Nephron progenitor cell (in vitro differentiated cells): ENCODE measurements at regions not wholly inside any gene's neighbourhood (a gene's known extent, or its start where the extent isn't known, plus 50 kb on each side); places are given as distances from the start of the nearest gene placed in this dataset.

Source experiments
- DNase-seq: peaks from one replicate; pipeline ENCODE4 v3.0.0; 2021
- H3K27ac Mint-ChIP-seq: 2 replicates; pipeline ENCODE4 v1.8.0; 2021; ENCODE audit warnings: mild to moderate bottlenecking, moderate library complexity, mixed read lengths
- H3K27me3 Mint-ChIP-seq: 2 replicates; pipeline ENCODE4 v1.8.0; 2021; ENCODE audit warnings: mild to moderate bottlenecking, low read depth, mixed read lengths; ENCODE audit not compliant: poor library complexity
- H3K36me3 Mint-ChIP-seq: 2 replicates; pipeline ENCODE4 v1.8.0; 2021; ENCODE audit warnings: low read depth, mixed read lengths
- H3K4me1 Mint-ChIP-seq: 2 replicates; pipeline ENCODE4 v1.8.0; 2021; ENCODE audit warnings: mixed read lengths
- H3K4me3 Mint-ChIP-seq: 2 replicates; pipeline ENCODE4 v1.8.0; 2021; ENCODE audit warnings: mild to moderate bottlenecking, moderate library complexity, mixed read lengths
- H3K9me3 Mint-ChIP-seq: 2 replicates; pipeline ENCODE4 v1.8.0; 2021; ENCODE audit warnings: mild to moderate bottlenecking, moderate library complexity, mixed read lengths
- TF ChIP-seq, protein P1 (sequence below): fragments of 200-600 bp; sonication (generic); IDR thresholded peaks from 2 replicates; pipeline ENCODE4 v1.5.0; 2021; ENCODE audit warnings: antibody characterized with exemption

DNA sequence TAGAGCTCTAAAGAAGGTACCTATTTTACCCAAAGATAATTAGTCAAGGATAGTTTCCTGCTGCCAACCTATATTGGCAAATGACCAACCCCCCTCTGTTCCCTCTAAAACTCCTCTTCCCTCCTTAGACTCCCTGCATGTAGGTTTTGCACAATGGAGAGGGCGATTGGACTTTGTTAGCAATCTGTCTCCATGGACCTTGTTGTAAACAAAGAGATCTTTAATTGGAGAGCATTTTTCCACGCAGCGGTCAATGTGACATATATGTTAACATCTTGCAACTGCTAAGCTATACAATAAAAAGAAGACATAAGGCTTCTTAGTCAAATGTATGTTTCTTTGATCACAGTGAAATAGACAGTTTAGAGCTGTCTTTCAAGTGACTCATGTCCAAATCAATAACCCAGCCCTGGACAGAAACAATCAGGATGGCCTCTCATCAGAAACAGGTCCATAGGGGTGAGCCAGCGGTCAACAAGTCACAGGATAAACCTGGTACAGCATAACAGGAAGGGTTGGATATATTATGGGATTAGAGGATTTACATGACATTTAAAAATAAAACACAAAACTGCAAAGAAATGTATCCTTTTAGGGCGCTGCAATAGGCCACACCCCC lies 69.7 kb upstream of the UBL3 start:
- TF ChIP-seq, protein P1, sequence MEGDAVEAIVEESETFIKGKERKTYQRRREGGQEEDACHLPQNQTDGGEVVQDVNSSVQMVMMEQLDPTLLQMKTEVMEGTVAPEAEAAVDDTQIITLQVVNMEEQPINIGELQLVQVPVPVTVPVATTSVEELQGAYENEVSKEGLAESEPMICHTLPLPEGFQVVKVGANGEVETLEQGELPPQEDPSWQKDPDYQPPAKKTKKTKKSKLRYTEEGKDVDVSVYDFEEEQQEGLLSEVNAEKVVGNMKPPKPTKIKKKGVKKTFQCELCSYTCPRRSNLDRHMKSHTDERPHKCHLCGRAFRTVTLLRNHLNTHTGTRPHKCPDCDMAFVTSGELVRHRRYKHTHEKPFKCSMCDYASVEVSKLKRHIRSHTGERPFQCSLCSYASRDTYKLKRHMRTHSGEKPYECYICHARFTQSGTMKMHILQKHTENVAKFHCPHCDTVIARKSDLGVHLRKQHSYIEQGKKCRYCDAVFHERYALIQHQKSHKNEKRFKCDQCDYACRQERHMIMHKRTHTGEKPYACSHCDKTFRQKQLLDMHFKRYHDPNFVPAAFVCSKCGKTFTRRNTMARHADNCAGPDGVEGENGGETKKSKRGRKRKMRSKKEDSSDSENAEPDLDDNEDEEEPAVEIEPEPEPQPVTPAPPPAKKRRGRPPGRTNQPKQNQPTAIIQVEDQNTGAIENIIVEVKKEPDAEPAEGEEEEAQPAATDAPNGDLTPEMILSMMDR: no peak
- no peak for DNase-seq
- H3K4me1 Mint-ChIP-seq: peaks cover 26% of the 10 kb centered on the region
- no peaks in the 10 kb centered on the region for H3K9me3 Mint-ChIP-seq
- H3K4me3 Mint-ChIP-seq: no peak overlapping the region
- H3K27me3 Mint-ChIP-seq: peaks cover 2% of the 10 kb centered on the region
- no peaks in the 10 kb centered on the region for H3K36me3 Mint-ChIP-seq
- H3K27ac Mint-ChIP-seq: no peak overlapping the region

DNA sequence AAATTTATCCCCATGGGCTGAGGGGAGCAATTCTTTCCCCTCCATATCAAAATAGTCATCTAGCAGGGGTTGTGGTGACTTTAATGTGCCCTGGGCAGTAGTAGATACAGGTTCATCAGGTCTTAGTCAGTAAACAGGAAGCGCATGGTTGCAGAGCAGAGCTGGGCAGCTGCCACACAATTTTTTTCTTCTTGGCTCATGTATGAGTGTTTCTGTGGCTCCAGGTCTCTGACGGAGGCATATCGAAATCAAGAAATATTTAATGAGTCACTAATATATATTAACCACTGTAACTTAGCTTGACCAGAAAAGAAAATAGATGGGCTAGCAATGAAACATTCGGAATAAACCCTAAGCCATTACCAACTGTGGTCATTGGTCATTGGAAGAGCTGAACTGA lies 68.4 kb upstream of the UBL3 start:
- TF ChIP-seq, protein P1: no peak
- peaks cover 2% of the 10 kb centered on the region for H3K27me3 Mint-ChIP-seq
- H3K9me3 Mint-ChIP-seq: no peaks in the 10 kb centered on the region
- H3K27ac Mint-ChIP-seq: no peak overlapping the region
- no peaks in the 10 kb centered on the region for H3K36me3 Mint-ChIP-seq
- DNase-seq: no peak
- H3K4me1 Mint-ChIP-seq: peaks cover 13% of the 10 kb centered on the region
- no peak overlapping the region for H3K4me3 Mint-ChIP-seq

DNA sequence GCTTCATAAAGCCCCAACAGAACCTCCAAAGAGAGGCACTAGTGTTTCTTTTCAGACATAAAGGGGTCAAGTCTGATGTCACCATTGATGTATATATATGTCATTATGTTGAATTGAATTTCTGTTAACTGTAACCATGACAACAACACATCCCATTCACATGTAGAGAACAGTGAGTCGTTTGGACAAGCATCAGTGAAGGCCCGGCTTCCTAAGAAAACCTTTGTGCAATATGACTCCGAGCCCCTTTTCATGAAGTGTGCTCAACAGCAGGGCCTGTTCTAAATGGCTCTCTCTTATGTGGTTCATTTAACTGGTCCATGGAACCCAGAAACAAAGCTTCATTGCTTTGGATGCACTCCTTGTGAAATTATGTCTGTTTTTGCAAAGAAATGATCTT lies 67.2 kb upstream of the UBL3 start:
- DNase-seq: no peak
- TF ChIP-seq, protein P1: no peak
- H3K4me1 Mint-ChIP-seq: peaks cover 9% of the 10 kb centered on the region
- no peaks in the 10 kb centered on the region for H3K36me3 Mint-ChIP-seq
- H3K27me3 Mint-ChIP-seq: peaks cover 2% of the 10 kb centered on the region
- no peak overlapping the region for H3K27ac Mint-ChIP-seq
- H3K4me3 Mint-ChIP-seq: no peak overlapping the region
- no peaks in the 10 kb centered on the region for H3K9me3 Mint-ChIP-seq

DNA sequence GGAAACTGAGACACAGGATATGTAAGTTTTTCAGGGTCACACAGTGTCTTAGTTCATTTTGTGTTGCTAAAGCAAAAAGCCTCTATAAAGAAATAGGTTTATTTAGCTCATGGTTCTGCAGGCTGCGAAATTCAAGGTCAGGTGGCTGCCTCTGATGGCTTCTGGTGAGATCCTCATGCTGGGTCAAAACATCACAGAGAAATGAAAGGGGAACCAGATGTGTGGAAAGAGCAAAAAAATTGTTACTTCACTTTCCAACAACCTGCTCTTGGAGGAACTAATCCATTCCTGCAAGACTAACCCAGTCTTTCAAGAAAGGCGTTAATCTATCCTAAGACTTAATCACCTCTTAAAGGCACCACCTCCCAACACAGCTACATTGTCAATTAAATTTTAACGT lies 64.2 kb upstream of the UBL3 start:
- no peaks in the 10 kb centered on the region for H3K9me3 Mint-ChIP-seq
- peaks cover 14% of the 10 kb centered on the region for H3K4me1 Mint-ChIP-seq

DNA sequence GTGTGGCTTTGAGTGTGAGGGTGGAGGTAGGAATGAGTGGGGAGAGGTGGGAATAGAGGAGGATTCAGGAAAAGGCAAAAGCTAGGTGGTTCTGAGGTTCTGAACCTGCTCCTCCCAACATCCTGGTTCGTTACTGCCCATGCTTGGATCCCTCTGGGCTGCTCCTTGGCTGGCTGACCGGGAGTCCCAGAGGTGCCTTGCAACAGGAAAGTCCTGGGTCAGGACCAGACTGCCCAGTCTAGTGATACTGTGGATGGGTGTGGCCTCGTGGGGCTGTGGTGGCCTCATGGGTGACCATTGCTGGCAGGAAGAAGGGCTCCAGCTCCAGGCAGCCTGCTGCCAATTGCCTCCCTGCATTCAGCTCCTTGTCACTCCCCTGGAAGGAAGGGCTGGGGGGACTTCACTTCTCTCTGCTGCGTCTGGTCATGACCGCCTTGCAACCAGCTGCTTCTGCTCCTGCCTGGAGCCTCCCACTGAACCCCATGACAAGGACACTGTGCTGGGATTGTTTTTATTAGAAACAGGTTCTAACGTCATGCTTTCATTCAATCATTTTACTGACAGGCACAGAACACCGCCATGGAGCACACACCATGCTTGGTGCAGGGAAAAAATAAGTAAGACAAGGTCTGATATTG lies 61.5 kb upstream of the UBL3 start:
- Mint-ChIP-seq H3K27me3 (peaks cover 3% of the 10 kb centered on the region), H3K36me3 (no peaks in the 10 kb centered on the region), H3K4me1 (peaks cover 12% of the 10 kb centered on the region), H3K27ac (peak overlapping the region; percentile 66), H3K4me3 (no peak overlapping the region), H3K9me3 (no peaks in the 10 kb centered on the region)
- no peak for DNase-seq
- TF ChIP-seq, protein P1: no peak

More for the DNA sequence above, 64.2 kb upstream of the UBL3 start:
- peaks cover 2% of the 10 kb centered on the region for H3K27me3 Mint-ChIP-seq
- no peaks in the 10 kb centered on the region for H3K36me3 Mint-ChIP-seq
- no peak for DNase-seq
- H3K27ac Mint-ChIP-seq: no peak overlapping the region
- no peak overlapping the region for H3K4me3 Mint-ChIP-seq
- TF ChIP-seq, protein P1: no peak
